ENCODE measurements at regions not wholly inside any gene's neighbourhood (a gene's known extent, or its start where the extent isn't known, plus 50 kb on each side); places are given as distances from the start of the nearest gene placed in this dataset.

DNA sequence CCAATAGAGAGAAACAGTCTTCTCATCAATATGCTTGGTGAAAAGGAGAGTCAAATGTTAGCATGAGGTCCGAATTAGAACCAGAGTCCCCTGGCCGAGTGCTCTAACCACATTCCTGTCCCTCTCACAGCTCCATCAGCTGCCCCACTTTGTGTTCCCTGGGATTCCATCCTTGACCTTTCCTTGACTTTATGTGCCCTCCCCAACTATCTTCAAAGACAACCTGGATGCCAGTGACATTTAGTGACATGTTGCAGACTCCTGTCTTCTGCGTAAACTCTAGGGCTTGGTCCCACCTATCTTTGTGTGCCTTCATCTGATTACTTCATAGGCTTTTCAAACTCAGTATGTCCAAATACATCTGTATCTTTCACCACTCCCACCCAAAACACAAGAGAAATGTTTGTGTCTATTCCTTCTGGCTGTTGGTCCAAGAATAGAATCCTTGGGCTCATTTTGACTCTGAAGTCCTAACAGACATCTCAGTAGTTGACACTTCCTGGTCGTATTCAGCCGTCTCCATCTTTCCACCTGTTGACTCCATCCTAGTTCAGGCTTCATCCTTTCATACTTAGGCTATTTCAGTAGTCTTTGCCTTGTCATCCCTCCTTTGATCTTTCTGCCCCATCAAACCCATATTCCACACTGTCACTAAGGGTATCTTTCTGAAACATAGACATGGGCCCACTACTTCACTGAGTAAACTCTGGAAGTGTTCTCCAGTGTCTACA lies 101.4 kb upstream of the CD180 start:
- TF ChIP-seq, protein P1, sequence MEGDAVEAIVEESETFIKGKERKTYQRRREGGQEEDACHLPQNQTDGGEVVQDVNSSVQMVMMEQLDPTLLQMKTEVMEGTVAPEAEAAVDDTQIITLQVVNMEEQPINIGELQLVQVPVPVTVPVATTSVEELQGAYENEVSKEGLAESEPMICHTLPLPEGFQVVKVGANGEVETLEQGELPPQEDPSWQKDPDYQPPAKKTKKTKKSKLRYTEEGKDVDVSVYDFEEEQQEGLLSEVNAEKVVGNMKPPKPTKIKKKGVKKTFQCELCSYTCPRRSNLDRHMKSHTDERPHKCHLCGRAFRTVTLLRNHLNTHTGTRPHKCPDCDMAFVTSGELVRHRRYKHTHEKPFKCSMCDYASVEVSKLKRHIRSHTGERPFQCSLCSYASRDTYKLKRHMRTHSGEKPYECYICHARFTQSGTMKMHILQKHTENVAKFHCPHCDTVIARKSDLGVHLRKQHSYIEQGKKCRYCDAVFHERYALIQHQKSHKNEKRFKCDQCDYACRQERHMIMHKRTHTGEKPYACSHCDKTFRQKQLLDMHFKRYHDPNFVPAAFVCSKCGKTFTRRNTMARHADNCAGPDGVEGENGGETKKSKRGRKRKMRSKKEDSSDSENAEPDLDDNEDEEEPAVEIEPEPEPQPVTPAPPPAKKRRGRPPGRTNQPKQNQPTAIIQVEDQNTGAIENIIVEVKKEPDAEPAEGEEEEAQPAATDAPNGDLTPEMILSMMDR (IDR thresholded peaks at IDR 0.05; ENCODE audit: insufficient read depth, low read length, poor library complexity, severe bottlenecking): no peak
- no peak for TF ChIP-seq EZH2phosphoT487 (conservative IDR thresholded peaks at IDR 0.05; ENCODE audit: low read length)
